ENCODE measurements at regions not wholly inside any gene's neighbourhood (a gene's known extent, or its start where the extent isn't known, plus 50 kb on each side); places are given as distances from the start of the nearest gene placed in this dataset.

- TF ChIP-seq CTCF (conservative IDR thresholded peaks at IDR 0.05) (no peak), EZH2 (IDR thresholded peaks at IDR 0.05; ENCODE audit: low read depth) (no peak)
These were observed 124.6 kb upstream of the B3GAT1 start for GRCh38 chr11:134536677-134537076.
